Naive thymus-derived CD4-positive, alpha-beta T cell (primary cell): ENCODE measurements at regions not wholly inside any gene's neighbourhood (a gene's known extent, or its start where the extent isn't known, plus 50 kb on each side); places are given as distances from the start of the nearest gene placed in this dataset.

ENCODE experiments used
- ATAC-seq: fragments of 150-1000 bp; cut with Tn5 transposase; 2 replicates; pipeline ENCODE4 v1.10.0; 2021; ENCODE audit warnings: mild to moderate bottlenecking, moderate library complexity
- CTCF ChIA-PET: fragments of 350-600 bp; sonication (Branson Sonifier 250); formaldehyde crosslinking; loops from one replicate; lab custom pipeline; 2021; ENCODE audit warnings: antibody characterized with exemption; lab: Charles Lee
- POLR2A ChIA-PET: fragments of 350-600 bp; sonication (Branson Sonifier 250); formaldehyde crosslinking; loops from one replicate; lab custom pipeline; 2021; ENCODE audit warnings: antibody characterized with exemption, inconsistent platforms; lab: Charles Lee
- DNase-seq, 9 donors: peaks; one replicate each; pipeline versions ENCODE4 v3.0.0 to v3.0.0-alpha.2; 2020 to 2022; ENCODE audit warnings: mixed read lengths in 1 of 9
- H3K27ac ChIP-seq: one replicate; pipeline ENCODE4 v1.7.0; 2013; ENCODE audit warnings: mild to moderate bottlenecking, low read depth, low read length, moderate library complexity
- H3K27me3 ChIP-seq, 2 donors: one replicate each; pipeline ENCODE4 v1.7.0; 2013; ENCODE audit warnings: low read length in 2 of 2, mild to moderate bottlenecking in 2 of 2, moderate library complexity in 2 of 2; ENCODE audit not compliant: control insufficient read depth in 2 of 2, insufficient read depth in 2 of 2
- H3K36me3 ChIP-seq, 3 experiments: 1 replicate in 2 of 3; 2 replicates in 1 of 3; pipeline ENCODE4 v1.7.0; 2013; ENCODE audit warnings: low read length in 3 of 3, mild to moderate bottlenecking in 3 of 3, moderate library complexity in 1 of 3; ENCODE audit not compliant: insufficient read depth in 3 of 3, control insufficient read depth in 2 of 3
- H3K4me1 ChIP-seq, 2 donors: one replicate each; pipeline ENCODE4 v1.7.0; 2013; ENCODE audit warnings: low read length in 2 of 2, mild to moderate bottlenecking in 2 of 2, moderate library complexity in 1 of 2; ENCODE audit not compliant: control insufficient read depth in 2 of 2, insufficient read depth in 2 of 2
- H3K4me3 ChIP-seq: 2 replicates; pipeline ENCODE4 v1.7.0; 2013; ENCODE audit warnings: mild to moderate bottlenecking, low read length
- H3K9me3 ChIP-seq, 3 experiments: 1 replicate in 2 of 3; 2 replicates in 1 of 3; pipeline ENCODE4 v1.7.0; 2013; ENCODE audit warnings: low read length in 3 of 3; ENCODE audit not compliant: control insufficient read depth in 2 of 3
- H3K27ac Mint-ChIP-seq, 9 donors: one replicate each; pipeline ENCODE4 v1.8.0; 2020 to 2022; ENCODE audit warnings: mixed read lengths in 9 of 9, mild to moderate bottlenecking in 8 of 9, moderate library complexity in 5 of 9, inconsistent platforms in 2 of 9
- H3K27me3 Mint-ChIP-seq, 5 donors: one replicate each; pipeline ENCODE4 v1.8.0; 2021 to 2022; ENCODE audit warnings: mixed read lengths in 5 of 5, mild to moderate bottlenecking in 1 of 5
- H3K36me3 Mint-ChIP-seq, 5 donors: one replicate each; pipeline ENCODE4 v1.8.0; 2020 to 2022; ENCODE audit warnings: mixed read lengths in 5 of 5, mild to moderate bottlenecking in 3 of 5, inconsistent platforms in 1 of 5
- H3K4me1 Mint-ChIP-seq, 7 donors: one replicate each; pipeline ENCODE4 v1.8.0; 2020 to 2022; ENCODE audit warnings: mixed read lengths in 7 of 7, mild to moderate bottlenecking in 3 of 7, inconsistent platforms in 1 of 7
- H3K4me3 Mint-ChIP-seq, 10 donors: one replicate each; pipeline ENCODE4 v1.8.0; 2020 to 2022; ENCODE audit warnings: mild to moderate bottlenecking in 10 of 10, mixed read lengths in 10 of 10, moderate library complexity in 6 of 10, inconsistent platforms in 2 of 10
- H3K9me3 Mint-ChIP-seq, 11 donors: one replicate each; pipeline ENCODE4 v1.8.0; 2020 to 2022; ENCODE audit warnings: mixed read lengths in 11 of 11, mild to moderate bottlenecking in 4 of 11, inconsistent platforms in 1 of 11, moderate library complexity in 1 of 11
- intact Hi-C, 2 donors: fragments of 100-400 bp; cut with micrococcal nuclease; formaldehyde crosslinking; loops; one replicate each; pipeline ENCODE4 v1.15.1; 2023

GRCh38 chr2:36203366-36203765, 152.2 kb upstream of the CRIM1 start:
- ChIA-PET CTCF (interaction anchor here (0.6 kb wide), 1 partner anchor 148 kb away, joined by 5 read pairs; no protein-coding TSS in a partner anchor), POLR2A (no interaction called here)
- intact Hi-C loops, result no loop called here
- no peak overlapping the region for H3K4me3 Mint-ChIP-seq
- H3K4me1 ChIP-seq, result no peaks in the 10 kb centered on the region
- DNase-seq (no peak), ATAC-seq (no peak)
- no peak overlapping the region for H3K4me3 ChIP-seq
- H3K27me3 Mint-ChIP-seq, result peaks cover 0 to 10% (median 0%) of the 10 kb centered on the region in 5 donors
- H3K27ac ChIP-seq, result no peak overlapping the region
- H3K9me3 Mint-ChIP-seq, result peaks cover 5 to 33% (median 18%) of the 10 kb centered on the region in 11 donors
- H3K27me3 ChIP-seq, result no peaks in the 10 kb centered on the region
- peaks cover 0 to 14% (median 10%) of the 10 kb centered on the region in 5 donors for H3K36me3 Mint-ChIP-seq
- H3K36me3 ChIP-seq, result no peaks in the 10 kb centered on the region
- H3K27ac Mint-ChIP-seq, result no peak overlapping the region
- peaks cover 0 to 6% (median 0%) of the 10 kb centered on the region in 3 experiments for H3K9me3 ChIP-seq
- H3K4me1 Mint-ChIP-seq, result no peaks in the 10 kb centered on the region

- CTCF ChIA-PET, result no interaction called here
- peaks cover 0 to 6% (median 0%) of the 10 kb centered on the region in 3 experiments for H3K9me3 ChIP-seq
- no peak for DNase-seq
Measured at GRCh38 chr2:36197181-36197971, 158.2 kb upstream of the CRIM1 start.

GRCh38 chr2:36193680-36194079, 161.9 kb upstream of the CRIM1 start:
- no peak overlapping the region for H3K27ac Mint-ChIP-seq
- no peaks in the 10 kb centered on the region for H3K9me3 ChIP-seq

More at GRCh38 chr2:36197181-36197971, 158.2 kb upstream of the CRIM1 start:
- Mint-ChIP-seq H3K4me1 (no peaks in the 10 kb centered on the region), H3K27me3 (peaks cover 0 to 19% (median 0%) of the 10 kb centered on the region in 5 donors), H3K9me3 (peaks cover 5 to 32% (median 15%) of the 10 kb centered on the region in 11 donors), H3K36me3 (peaks cover 0 to 14% (median 10%) of the 10 kb centered on the region in 5 donors), H3K27ac (no peak overlapping the region), H3K4me3 (no peak overlapping the region)
- H3K27me3 ChIP-seq, result no peaks in the 10 kb centered on the region
- POLR2A ChIA-PET, result no interaction called here
- no peaks in the 10 kb centered on the region for H3K4me1 ChIP-seq
- no peak overlapping the region for H3K4me3 ChIP-seq
- H3K36me3 ChIP-seq, result no peaks in the 10 kb centered on the region
- intact Hi-C loops, result no loop called here
- no peak for ATAC-seq
- no peak overlapping the region for H3K27ac ChIP-seq

GRCh38 chr2:36192983-36193382, 162.6 kb upstream of the CRIM1 start:
- Mint-ChIP-seq H3K4me1 (no peaks in the 10 kb centered on the region), H3K4me3 (no peak overlapping the region), H3K27ac (no peak overlapping the region), H3K27me3 (peaks cover 0 to 17% (median 0%) of the 10 kb centered on the region in 5 donors), H3K9me3 (no peaks in the 10 kb centered on the region), H3K36me3 (no peaks in the 10 kb centered on the region)
- ChIA-PET POLR2A (no interaction called here), CTCF (no interaction called here)
- no peaks in the 10 kb centered on the region for H3K4me1 ChIP-seq
- no peak for DNase-seq
- no peaks in the 10 kb centered on the region for H3K36me3 ChIP-seq
- intact Hi-C loops, result no loop called here
- H3K9me3 ChIP-seq, result no peaks in the 10 kb centered on the region
- H3K27ac ChIP-seq, result no peak overlapping the region
- no peak overlapping the region for H3K4me3 ChIP-seq
- H3K27me3 ChIP-seq, result no peaks in the 10 kb centered on the region
- ATAC-seq, result no peak

More at GRCh38 chr2:36193680-36194079, 161.9 kb upstream of the CRIM1 start:
- Mint-ChIP-seq H3K4me1 (no peaks in the 10 kb centered on the region), H3K36me3 (no peaks in the 10 kb centered on the region), H3K27me3 (peaks cover 0 to 17% (median 0%) of the 10 kb centered on the region in 5 donors), H3K9me3 (peaks cover 0 to under 1% (median 0%) of the 10 kb centered on the region in 11 donors), H3K4me3 (no peak overlapping the region)
- H3K4me3 ChIP-seq, result no peak overlapping the region
- ChIA-PET CTCF (no interaction called here), POLR2A (no interaction called here)
- H3K27me3 ChIP-seq, result no peaks in the 10 kb centered on the region
- intact Hi-C loops, result no loop called here
- DNase-seq (no peak), ATAC-seq (no peak)
- no peaks in the 10 kb centered on the region for H3K4me1 ChIP-seq
- no peaks in the 10 kb centered on the region for H3K36me3 ChIP-seq
- H3K27ac ChIP-seq, result no peak overlapping the region

- no peaks in the 10 kb centered on the region for H3K4me1 Mint-ChIP-seq
- peaks cover 0 to 8% (median 0%) of the 10 kb centered on the region in 5 donors for H3K27me3 Mint-ChIP-seq
- H3K4me3 ChIP-seq, result no peak overlapping the region
- intact Hi-C loops, result no loop called here
- H3K36me3 ChIP-seq, result no peaks in the 10 kb centered on the region
- no peaks in the 10 kb centered on the region for H3K4me1 ChIP-seq
- ATAC-seq, result no peak
- no peak overlapping the region for H3K27ac Mint-ChIP-seq
- POLR2A ChIA-PET, result interaction anchor here (0.7 kb wide), 1 partner anchor 417 kb away, joined by 3 read pairs; no protein-coding TSS in a partner anchor
- H3K27me3 ChIP-seq, result no peaks in the 10 kb centered on the region
- no peaks in the 10 kb centered on the region for H3K36me3 Mint-ChIP-seq
- no peak overlapping the region for H3K4me3 Mint-ChIP-seq
- H3K9me3 ChIP-seq, result no peaks in the 10 kb centered on the region
- no peaks in the 10 kb centered on the region for H3K9me3 Mint-ChIP-seq
- no peak for DNase-seq
- CTCF ChIA-PET, result no interaction called here
- H3K27ac ChIP-seq, result no peak overlapping the region
Measured at GRCh38 chr2:36190097-36190496, 165.5 kb upstream of the CRIM1 start.

- no peaks in the 10 kb centered on the region for H3K36me3 Mint-ChIP-seq
- CTCF ChIA-PET, result no interaction called here
- H3K27me3 Mint-ChIP-seq, result peaks cover 0 to 4% (median 0%) of the 10 kb centered on the region in 5 donors
- H3K9me3 ChIP-seq, result no peaks in the 10 kb centered on the region
- no peaks in the 10 kb centered on the region for H3K4me1 Mint-ChIP-seq
- H3K4me3 Mint-ChIP-seq, result no peak overlapping the region
- no peak overlapping the region for H3K27ac Mint-ChIP-seq
- no peaks in the 10 kb centered on the region for H3K36me3 ChIP-seq
- H3K27me3 ChIP-seq, result no peaks in the 10 kb centered on the region
- no peaks in the 10 kb centered on the region for H3K4me1 ChIP-seq
- POLR2A ChIA-PET, result no interaction called here
- intact Hi-C loops, result no loop called here
- H3K27ac ChIP-seq, result no peak overlapping the region
- no peak for DNase-seq
- ATAC-seq, result no peak
- H3K9me3 Mint-ChIP-seq, result peaks cover 0 to 2% (median 0%) of the 10 kb centered on the region in 11 donors
- H3K4me3 ChIP-seq, result no peak overlapping the region
Measured at GRCh38 chr2:36185624-36186023, 170.0 kb upstream of the CRIM1 start.

GRCh38 chr2:36184848-36185247, 170.7 kb upstream of the CRIM1 start:
- no peak overlapping the region for H3K27ac Mint-ChIP-seq
- H3K4me3 Mint-ChIP-seq, result no peak overlapping the region
- H3K9me3 Mint-ChIP-seq, result peaks cover 0 to 2% (median 0%) of the 10 kb centered on the region in 11 donors
- no peaks in the 10 kb centered on the region for H3K36me3 Mint-ChIP-seq
- ChIA-PET CTCF (no interaction called here), POLR2A (no interaction called here)
- intact Hi-C loops, result no loop called here
- H3K4me1 Mint-ChIP-seq, result no peaks in the 10 kb centered on the region
- Histone ChIP-seq H3K27ac (no peak overlapping the region), H3K36me3 (no peaks in the 10 kb centered on the region), H3K4me3 (no peak overlapping the region), H3K27me3 (no peaks in the 10 kb centered on the region), H3K9me3 (no peaks in the 10 kb centered on the region), H3K4me1 (no peaks in the 10 kb centered on the region)
- ATAC-seq, result no peak
- no peak for DNase-seq
- peaks cover 0 to 4% (median 0%) of the 10 kb centered on the region in 5 donors for H3K27me3 Mint-ChIP-seq
